HG03442 (cell line): ENCODE measurements at regions not wholly inside any gene's neighbourhood (a gene's known extent, or its start where the extent isn't known, plus 50 kb on each side); places are given as distances from the start of the nearest gene placed in this dataset.
"Not testable (repeated sequence)": the region's sequence is repeated elsewhere in the genome, so short reads cannot be mapped to it uniquely, and the experiment has no call there.

Experiments
- ATAC-seq: cut with Tn5 transposase; IDR thresholded peaks from one replicate; pipeline ENCODE4 v1.9.1; 2021; ENCODE audit warnings: mild to moderate bottlenecking, moderate library complexity; ENCODE audit not compliant: unreplicated experiment

GRCh38 chr3:89912031-89912430 lies 804.6 kb downstream of the EPHA3 start:
- ATAC-seq = no peak

DNA sequence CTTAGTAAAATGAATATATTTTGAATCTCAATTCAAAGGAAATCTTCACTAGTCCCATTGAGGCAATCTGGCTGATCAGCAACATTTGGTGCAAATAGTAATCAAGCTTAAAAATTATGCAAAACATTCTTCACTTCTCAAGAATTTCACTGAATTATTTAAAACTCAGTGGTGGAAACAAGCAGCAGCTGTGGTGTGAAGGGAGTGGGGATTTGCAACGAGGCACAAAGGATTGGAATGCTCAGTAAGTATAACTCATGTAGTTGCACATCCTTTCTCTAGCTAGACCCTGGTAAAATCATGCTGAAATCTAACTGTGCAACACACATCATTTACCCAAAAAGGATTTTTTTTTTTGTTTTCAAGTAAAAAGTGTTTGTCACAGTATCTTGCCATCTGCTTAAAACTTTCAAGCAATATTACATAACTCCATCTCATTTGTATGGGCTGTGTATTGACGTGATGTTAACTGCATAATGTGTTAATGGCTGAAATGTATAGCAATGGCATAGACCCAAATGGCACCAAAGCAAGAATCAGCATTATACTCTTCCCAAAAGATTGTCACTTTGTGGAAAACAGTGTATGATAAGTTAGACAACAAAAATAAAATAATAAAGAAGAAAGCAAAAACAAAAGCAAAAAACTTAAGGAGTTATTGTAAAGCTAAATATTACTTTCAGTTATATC lies 816.6 kb downstream of the EPHA3 start:
- ATAC-seq = no peak

DNA sequence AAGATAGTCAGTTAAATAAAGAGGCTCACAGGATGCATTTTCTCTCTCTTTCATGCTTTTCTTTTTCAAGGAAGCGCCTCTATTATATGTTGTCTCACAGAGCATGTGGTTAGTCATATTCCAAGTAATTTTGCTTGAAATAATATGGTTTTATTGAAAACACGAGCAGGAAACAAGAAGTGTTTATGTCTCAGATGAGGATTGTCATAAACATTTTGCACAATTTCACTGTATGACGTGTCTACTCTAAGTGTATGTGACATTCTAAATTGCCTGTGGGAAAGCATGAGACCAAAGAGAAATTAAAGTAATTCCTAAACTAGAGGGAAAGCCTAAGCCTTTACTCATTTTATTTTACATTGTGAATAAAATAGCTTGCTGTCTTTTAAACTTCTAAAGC lies 818.6 kb downstream of the EPHA3 start:
- ATAC-seq = no peak

- ATAC-seq = no peak
Measured at GRCh38 chr3:89932882-89933281, 825.5 kb downstream of the EPHA3 start.

DNA sequence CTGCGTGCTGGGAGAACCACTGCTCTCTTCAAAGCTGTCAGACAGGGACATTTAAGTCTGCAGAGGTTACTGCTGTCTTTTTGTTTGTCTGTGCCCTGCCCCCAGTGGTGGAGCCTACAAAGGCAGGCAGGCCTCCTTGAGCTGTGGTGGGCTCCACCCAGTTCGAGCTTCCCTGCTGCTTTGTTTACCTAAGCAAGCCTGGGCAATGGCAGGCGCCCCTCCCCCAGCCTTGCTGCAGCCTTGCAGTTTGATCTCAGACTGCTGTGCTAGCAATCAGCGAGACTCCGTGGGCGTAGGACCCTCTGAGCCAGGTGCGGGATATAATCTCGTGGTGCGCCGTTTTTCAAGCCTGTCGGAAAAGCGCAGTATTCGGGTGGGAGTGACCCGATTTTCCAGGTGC lies 837.0 kb downstream of the EPHA3 start:
- ATAC-seq = not testable (repeated sequence)

- no peak for ATAC-seq
Measured at GRCh38 chr3:89946884-89947283, 839.5 kb downstream of the EPHA3 start.

GRCh38 chr3:89947337-89947954 lies 840.0 kb downstream of the EPHA3 start:
- no peak for ATAC-seq

GRCh38 chr3:89948008-89948407 lies 840.6 kb downstream of the EPHA3 start:
- ATAC-seq = no peak

GRCh38 chr3:89950772-89951171 lies 843.4 kb downstream of the EPHA3 start:
- no peak for ATAC-seq

DNA sequence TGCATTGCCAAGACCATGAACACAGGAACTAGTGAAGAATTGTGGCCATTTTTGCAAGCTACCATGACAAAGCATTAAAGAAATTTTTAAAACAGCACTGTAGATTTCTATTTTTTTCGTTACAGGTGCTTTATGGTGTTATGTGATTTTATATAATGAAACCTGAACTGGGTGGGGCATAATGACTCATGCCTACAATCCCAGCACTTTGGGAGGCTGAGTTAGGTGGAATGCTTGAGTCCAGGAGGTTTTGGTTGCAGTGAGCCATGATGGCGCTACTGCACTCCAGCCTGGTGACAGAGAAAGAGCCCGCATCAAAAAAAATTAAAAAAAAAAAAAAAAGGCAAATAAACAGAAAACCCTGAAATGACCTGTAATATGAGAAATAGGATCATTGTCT lies 846.7 kb downstream of the EPHA3 start:
- ATAC-seq = no peak

- ATAC-seq = no peak
Measured at GRCh38 chr3:89955156-89955555, 847.7 kb downstream of the EPHA3 start.

DNA sequence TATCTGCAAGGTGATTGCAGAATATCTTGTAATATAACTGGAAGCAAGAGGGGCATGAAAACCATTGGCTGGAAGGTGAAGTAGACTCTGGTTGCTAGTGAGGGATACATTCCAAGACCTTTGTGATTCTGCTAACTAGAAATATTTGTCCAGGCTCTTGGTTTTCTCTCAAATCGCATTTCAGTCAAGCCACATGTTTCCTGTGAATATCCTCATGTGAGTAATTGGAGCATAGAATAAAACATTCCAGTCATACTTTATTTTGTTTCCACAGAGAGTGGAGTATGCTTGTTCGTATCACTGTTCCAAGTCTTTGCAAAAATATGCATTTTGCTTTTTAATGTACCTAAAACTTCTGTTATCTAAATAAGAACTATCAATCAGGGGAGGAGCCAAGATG lies 850.0 kb downstream of the EPHA3 start:
- ATAC-seq = no peak

- ATAC-seq = not testable (repeated sequence)
Measured at GRCh38 chr3:89958163-89958562, 850.7 kb downstream of the EPHA3 start.

- no peak for ATAC-seq
Measured at GRCh38 chr3:89964347-89964746, 856.9 kb downstream of the EPHA3 start.

GRCh38 chr3:89966877-89967665 lies 859.6 kb downstream of the EPHA3 start:
- no peak for ATAC-seq

DNA sequence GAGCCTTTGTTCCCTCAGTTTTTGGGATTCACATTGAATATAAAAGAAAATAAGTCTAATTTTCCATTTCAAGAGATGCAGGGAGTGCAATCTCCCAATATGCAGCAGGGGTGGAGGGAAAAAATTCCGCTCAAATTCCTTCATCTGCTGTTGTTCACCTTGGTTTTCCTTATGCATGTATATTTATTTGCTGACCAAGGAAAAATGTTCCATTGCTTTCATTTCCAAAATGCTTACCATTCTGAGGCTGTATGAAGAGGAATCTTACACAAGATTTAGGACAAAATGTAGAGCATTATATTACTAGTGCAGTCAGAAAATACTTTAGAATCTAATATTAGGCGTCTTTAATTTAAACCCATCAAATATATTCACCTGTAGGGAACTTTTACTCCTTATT lies 863.9 kb downstream of the EPHA3 start:
- no peak for ATAC-seq

DNA sequence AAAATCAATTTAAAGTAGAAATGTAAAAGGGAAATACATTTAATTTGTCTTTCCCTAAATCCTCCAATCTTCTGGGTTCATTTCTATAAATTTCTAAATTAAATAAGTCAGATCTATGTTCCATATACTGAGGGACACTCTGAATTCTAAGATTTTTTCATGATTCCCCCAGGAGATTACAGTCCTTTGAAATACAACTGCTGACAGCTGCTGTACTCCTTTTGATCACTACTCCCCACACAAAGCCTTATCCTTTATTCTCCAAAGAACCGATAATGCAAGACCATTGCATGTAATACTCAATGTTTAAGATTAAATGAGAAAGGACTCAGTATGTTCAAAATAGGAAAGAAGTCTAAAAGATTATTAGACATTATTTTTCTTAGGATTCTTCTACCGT lies 865.7 kb downstream of the EPHA3 start:
- ATAC-seq = no peak

GRCh38 chr3:89974903-89975519 lies 867.6 kb downstream of the EPHA3 start:
- no peak for ATAC-seq

DNA sequence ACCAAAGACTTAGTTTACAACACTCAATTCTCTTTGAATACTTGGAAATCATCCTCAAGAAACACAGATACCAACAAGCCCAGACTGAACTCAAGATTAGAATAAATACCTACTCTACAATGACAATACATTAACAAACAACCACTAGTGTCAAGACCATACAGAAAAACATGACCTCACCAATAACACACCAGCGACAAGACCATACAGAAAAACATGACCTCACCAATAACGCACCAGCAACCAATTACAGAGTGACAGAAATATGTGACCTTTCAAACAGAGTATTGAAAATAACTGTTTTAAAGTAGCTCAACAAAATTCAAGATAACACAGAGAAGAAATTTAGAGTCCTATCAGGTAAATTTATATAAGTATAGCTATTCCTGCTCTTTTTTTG lies 876.0 kb downstream of the EPHA3 start:
- no peak for ATAC-seq

DNA sequence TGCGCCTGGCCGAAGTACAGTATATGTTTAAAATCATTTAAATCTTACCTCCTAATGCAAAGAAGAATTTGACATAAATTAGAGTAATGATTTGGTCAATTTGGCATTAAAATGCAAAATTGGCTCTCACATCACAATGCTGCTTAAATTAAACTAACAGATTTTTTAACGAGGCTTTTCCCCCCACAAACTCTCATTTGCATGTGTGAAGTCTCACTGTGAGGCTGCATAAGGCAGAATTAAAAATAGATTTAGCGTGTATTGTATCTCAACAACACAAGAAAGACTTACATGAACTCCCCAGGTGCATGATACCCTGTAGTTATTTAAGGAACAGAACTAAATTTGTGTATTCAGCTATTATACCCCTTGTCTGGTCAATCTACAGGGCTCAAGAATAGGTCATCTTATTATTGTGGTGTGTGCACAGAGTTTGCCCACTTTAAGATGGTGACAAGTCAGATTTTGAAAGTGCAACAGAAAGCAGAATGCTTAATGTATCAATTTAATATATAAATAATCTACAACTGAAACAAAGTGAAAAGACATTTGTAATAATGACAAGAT lies 897.9 kb downstream of the EPHA3 start:
- ATAC-seq = no peak

DNA sequence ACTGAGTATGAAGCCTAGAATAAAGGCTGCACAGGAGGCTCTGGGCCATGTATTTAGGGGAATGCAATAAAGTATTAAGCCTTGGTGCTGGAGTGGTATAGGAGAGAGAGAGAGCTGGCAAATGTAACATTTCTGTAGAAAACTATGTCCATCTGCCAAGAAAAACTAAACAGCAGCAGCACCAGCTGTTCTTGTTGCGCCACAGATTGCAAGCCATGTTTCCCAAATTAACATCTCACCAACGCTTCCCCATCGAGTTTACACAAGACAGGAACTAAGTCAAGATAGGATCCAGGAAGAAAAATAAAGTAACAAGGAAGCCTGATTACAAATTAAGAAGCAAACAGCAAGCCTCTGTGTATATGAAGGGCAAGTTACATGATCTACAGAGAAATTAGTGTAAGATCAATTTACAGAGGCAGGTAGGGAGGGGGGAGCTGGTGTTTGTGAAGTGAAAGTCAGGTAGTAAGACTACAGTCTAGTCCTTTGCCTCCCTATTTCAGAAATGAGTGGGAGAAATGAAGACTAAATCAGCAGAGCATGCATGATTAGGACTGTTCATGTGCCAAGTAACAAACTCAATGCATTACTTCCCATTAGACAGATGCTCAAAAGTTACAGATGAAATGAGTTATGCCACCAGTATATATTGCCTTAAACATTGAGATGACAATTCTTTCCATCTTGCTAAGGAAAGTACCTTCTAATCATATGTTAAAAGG lies 900.5 kb downstream of the EPHA3 start:
- no peak for ATAC-seq
